ENCODE measurements at regions not wholly inside any gene's neighbourhood (a gene's known extent, or its start where the extent isn't known, plus 50 kb on each side); places are given as distances from the start of the nearest gene placed in this dataset.

DNA sequence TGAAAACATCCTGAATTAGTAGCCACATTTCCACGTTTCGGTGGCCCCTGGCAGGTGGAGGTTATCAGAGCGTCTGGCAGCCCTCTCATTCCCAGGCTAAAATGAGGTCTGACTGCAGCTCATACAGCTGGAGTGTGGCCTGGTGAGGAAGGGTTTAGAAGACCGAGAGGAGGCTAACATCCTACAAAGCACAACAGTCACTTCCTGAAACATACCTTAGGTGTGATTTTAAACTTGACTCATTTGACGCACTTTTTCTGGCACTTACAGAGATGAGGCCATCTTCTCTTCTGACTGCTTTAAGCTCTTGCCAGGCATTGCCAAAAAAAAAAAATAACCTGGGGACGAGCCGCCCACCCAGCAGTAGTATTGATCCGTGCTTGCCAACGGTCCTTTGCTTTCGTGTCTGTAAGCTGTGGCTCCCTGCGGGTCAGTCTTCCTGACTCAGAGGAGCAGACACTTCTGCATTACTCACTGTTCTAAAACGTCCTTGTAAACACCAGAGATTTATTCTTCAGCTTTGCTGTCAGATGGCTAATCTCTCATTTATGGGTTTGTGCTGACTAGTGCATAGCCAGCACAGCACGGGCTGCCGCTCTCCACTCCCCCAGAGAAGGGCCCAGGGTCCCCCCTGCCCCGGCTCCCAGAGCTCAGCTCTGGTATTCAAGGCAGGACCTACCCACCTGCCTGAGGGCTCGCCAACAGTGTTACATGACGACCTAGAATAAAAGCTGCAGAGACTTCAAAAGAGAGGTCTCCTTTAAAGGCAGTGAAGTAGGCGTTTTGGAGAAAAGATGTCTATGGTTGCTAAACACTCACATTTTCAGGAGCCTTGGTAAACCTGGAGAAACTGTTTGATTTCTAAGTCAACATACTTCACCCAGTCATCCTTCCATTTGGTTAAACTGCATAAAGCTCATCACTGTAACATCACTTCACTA lies 78.5 kb upstream of the FRMD1 start:
- TF ChIP-seq JUND (IDR thresholded peaks at IDR 0.05; ENCODE audit: low read depth) = no peak
- DNase-seq (ENCODE audit: low read depth in 1 of 2, low spot score in 1 of 2) = no peak
- in situ Hi-C loops (cut with HindIII; ENCODE audit: low pct_unique_long_range_greater_than_20kb, low sequenced_read_pairs) = no loop called here

DNA sequence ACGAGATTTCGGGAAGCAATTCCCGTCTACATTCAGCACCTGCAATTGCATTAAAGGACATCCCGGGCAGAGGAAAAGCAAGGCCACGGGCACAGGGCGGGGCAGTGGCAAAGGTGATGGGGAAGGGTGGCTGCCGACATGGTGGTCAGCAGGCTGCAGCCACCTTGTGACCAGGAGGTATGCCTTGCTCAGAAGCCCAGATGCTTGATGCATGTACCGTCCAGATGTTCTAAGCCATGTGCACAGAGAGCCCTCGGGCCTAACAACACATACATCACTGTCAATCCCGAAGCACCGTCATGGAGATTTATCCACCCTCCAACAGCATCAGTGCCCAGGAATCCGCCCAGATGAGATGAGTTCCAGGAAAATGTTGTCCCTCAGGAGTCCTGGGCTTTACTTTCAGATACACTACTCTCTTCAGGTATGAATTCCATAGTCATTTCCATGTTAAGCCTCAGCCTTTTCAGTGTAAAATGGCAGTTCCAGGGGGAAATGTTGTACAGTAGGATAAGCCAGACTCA lies 77.8 kb upstream of the FRMD1 start:
- DNase-seq (ENCODE audit: low read depth in 1 of 2, low spot score in 1 of 2) = no peak
- TF ChIP-seq JUND (IDR thresholded peaks at IDR 0.05; ENCODE audit: low read depth) = no peak
- in situ Hi-C loops (cut with HindIII; ENCODE audit: low pct_unique_long_range_greater_than_20kb, low sequenced_read_pairs) = no loop called here

DNA sequence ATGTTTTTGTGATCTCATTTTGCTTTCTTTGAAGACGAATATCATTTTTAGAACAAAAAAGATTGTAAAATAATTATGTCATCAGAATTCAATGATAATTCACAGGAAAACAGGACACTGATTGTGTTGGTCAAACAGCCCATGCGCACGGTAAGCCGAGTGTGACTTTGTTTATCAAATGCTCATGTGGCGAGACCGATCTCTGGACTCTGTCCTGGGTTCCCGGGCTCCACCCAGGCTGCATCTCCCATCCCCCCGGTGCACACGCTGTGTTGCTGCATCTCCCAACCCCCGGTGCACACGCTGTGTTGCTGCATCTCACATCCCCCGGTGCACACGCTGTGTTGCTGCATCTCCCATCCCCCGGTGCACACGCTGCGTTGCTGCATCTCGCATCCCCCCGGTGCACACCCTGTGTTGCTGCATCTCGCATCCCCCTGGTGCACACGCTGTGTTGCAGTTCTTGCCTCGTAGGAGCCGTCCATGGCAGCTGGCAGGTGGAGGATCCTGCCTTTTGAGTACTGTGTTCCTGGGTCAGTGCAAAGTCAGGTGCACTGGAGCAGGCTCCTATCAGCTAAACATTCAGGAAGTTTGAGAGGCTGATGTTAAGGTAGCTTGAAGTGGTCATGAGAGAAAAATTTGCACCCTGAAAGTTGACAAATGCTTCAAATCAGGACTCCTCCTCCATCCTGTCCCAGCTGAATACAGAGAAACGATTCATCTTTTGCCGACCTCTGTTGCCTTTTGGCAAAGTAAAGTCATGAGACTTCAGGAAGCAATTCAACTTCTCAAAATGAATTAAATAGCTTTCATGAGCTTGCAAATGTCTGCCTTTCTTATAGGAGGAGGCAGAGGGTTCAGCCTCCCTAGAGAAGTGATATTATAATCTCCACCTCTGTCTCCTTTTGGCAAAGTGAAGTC lies 77.1 kb upstream of the FRMD1 start:
- in situ Hi-C loops (cut with HindIII; ENCODE audit: low pct_unique_long_range_greater_than_20kb, low sequenced_read_pairs) = no loop called here
- no peak for DNase-seq (ENCODE audit: low read depth in 1 of 2, low spot score in 1 of 2)
- TF ChIP-seq JUND (IDR thresholded peaks at IDR 0.05; ENCODE audit: low read depth) = no peak

DNA sequence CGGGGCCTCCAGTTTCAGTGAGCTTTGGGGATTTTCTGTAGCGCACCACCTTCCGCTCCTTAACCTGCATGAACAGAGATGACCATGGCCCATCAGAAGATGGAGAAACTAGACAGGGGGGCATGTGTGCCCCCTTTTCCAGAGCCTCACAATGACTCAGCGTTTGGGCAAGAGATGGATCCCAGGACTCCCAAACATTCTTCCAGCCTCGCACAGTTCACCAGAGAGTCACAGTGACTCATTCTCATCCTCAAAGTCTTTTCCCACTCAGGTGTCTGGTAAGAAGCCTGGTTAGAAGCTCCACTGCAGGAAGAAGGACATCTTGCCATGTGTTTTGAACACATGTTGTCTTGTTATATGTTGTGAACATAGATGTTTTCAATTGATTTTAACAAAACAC lies 76.2 kb upstream of the FRMD1 start:
- DNase-seq (ENCODE audit: low read depth in 1 of 2, low spot score in 1 of 2) = no peak
- no peak for TF ChIP-seq JUND (IDR thresholded peaks at IDR 0.05; ENCODE audit: low read depth)
- in situ Hi-C loops (cut with HindIII; ENCODE audit: low pct_unique_long_range_greater_than_20kb, low sequenced_read_pairs) = no loop called here

DNA sequence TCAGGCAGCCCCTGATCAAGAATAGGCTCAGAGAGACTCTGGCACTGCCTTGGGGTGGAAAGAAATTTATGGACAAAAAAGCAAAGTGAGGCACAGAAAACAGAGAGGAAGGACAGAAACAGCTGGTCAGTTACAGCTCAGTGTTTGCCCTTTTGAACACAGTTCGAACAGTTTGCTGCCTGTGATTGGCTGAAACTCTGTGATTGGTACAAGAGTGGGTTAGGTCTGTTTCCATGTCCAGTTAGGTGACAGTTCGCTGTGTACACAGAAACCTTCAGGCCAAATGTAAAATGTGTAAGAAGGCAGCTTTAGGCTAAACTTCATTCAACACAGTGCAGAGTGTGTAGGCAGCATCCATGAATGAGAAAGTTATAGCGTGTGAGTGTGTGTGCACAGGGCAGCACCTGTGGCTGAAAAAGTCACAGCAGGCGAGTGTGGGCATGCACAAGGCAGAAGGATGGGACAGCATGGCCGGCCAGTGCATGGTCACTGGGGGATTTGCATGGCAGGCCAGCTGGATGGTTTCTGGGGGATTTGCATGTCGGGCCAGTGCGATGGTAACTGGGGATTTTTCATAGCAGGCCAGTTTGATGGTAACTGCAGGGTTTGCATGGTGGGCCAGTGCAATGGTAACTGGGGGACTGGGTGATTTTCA lies 75.4 kb upstream of the FRMD1 start:
- no peak for DNase-seq (ENCODE audit: low read depth in 1 of 2, low spot score in 1 of 2)
- no peak for TF ChIP-seq JUND (IDR thresholded peaks at IDR 0.05; ENCODE audit: low read depth)
- in situ Hi-C loops (cut with HindIII; ENCODE audit: low pct_unique_long_range_greater_than_20kb, low sequenced_read_pairs) = no loop called here

DNA sequence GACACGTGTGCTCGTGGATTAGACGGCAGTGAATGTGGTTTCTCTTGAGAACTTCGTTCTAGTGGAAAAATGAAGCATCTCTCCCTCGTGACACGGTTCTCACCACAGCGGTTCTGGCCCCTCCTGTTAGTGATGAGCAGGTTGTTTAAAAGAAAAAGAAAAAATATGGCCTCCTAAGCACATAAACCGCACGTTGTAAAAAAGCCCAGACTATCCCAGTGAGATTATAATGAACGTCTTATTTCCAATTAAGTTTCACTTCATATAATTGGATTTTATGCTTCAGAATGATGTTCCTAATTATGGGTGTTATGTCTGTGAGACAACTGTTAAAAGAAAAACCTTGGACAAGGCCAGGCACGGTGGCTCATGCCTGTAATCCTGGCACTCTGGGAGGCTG lies 74.5 kb upstream of the FRMD1 start:
- DNase-seq (ENCODE audit: low read depth in 1 of 2, low spot score in 1 of 2) = no peak
- in situ Hi-C loops (cut with HindIII; ENCODE audit: low pct_unique_long_range_greater_than_20kb, low sequenced_read_pairs) = no loop called here
- no peak for TF ChIP-seq JUND (IDR thresholded peaks at IDR 0.05; ENCODE audit: low read depth)

DNA sequence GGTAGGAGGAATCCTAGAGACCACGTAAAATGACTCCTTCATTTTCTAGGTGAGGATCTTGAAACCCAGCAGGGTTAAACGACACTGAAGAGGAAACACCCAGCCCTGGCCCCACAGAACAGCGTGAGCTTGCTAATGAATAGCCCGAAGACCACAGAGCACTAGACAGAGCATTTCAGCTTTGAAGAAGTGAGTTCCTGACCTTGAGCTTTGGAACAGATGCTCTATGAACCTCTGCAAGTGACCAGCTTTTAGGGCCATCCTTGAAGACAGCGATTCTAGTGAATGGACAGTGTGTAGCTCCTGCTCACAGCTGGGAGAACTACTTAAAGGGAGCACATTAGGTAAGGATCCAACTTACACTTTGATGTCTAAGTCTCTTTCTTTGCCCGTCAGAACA lies 74.0 kb upstream of the FRMD1 start:
- in situ Hi-C loops (cut with HindIII; ENCODE audit: low pct_unique_long_range_greater_than_20kb, low sequenced_read_pairs) = no loop called here
- DNase-seq (ENCODE audit: low read depth in 1 of 2, low spot score in 1 of 2) = no peak
- TF ChIP-seq JUND (IDR thresholded peaks at IDR 0.05; ENCODE audit: low read depth) = no peak

DNA sequence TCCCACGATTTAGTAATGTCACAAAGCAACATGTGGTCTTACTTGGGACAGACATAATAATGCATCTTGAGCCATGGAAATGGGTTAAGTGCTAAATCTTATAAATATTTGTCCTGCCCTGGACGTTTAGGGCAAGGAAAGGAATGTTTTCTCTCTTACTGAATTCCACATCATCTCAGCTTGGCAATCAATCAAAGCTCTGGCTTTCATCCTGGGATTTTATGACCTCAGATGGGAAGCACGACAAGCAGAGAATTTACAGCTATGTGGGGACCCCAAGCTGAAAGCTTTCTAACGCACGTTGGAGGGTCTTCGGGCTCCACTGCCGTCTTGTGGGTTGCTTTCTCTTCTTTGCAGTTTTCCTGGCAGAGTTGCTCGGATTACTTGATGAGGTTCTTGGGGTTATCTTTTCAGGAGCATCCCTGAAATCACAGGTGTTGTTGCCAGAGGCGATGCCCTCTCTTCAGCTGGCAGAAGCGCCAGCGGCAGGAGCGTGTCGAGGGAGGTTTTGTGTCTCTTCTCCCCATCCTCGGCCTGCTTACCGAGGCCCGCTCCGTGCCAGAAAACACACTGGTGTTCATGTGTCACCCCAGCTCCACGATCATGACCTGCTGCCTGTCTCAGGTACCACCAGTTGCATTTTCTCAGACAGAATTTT lies 73.4 kb upstream of the FRMD1 start:
- in situ Hi-C loops (cut with HindIII; ENCODE audit: low pct_unique_long_range_greater_than_20kb, low sequenced_read_pairs) = no loop called here
- no peak for DNase-seq (ENCODE audit: low read depth in 1 of 2, low spot score in 1 of 2)
- TF ChIP-seq JUND (IDR thresholded peaks at IDR 0.05; ENCODE audit: low read depth) = no peak

DNA sequence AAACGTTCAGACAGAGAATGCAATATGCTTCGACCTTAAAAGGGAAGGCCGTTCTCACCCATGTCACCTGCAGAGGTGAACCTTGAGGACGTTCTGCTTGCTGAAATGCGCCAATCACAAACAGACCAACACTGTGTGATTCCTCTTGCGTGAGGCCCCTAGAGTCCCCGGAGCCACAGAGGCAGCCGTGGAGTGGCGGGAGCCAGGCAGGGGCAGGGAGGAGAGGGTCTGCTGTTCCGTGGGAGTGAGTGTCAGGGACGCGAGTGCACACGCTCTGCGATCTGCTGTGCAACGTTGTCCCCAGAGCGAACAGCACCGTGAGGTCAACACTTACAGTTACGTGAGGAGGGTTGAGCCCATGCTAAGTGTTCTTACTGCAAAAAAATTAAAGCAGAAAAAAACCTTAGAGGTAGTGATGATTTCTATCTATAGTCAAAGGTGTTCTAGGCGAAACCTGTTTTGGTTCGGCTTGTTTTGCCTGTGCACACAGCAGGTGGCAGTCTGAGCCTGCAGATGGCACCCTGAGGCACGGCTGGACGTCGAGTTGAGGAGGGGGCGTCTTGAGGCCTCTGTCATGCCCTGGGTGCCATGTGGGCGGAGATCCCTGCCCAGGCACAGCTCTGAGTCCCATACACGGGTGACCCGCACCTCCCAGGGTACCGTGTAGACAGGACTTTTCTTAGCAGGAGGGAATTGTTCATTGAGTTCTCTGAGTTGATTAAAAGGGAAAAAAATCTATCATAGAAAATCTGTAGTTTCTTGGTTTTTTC lies 71.7 kb upstream of the FRMD1 start:
- in situ Hi-C loops (cut with HindIII; ENCODE audit: low pct_unique_long_range_greater_than_20kb, low sequenced_read_pairs) = no loop called here
- TF ChIP-seq JUND (IDR thresholded peaks at IDR 0.05; ENCODE audit: low read depth) = no peak
- peak in 1 of 2 experiments; percentile 31 for DNase-seq (ENCODE audit: low read depth in 1 of 2, low spot score in 1 of 2)

DNA sequence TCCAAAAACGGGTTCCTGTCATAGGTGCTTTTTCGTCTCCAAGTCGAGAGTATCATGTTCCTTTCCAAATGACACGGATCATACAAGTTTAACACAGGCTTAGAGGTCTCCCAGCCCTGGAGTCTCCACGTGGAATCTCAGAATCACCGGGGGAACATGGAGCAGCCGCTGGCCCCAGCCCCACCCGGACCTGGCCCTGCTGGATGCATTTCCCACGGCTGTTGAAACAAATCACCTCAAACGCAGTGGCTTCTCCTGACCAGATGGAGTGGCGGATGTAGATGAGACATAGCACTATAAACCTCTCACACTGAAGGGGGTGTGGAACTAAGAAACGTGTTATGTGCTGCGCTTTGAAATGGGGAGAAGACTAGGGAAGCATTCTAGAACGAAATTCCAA lies 70.0 kb upstream of the FRMD1 start:
- TF ChIP-seq JUND (IDR thresholded peaks at IDR 0.05; ENCODE audit: low read depth) = no peak
- no peak for DNase-seq (ENCODE audit: low read depth in 1 of 2, low spot score in 1 of 2)
- in situ Hi-C loops (cut with HindIII; ENCODE audit: low pct_unique_long_range_greater_than_20kb, low sequenced_read_pairs) = no loop called here

DNA sequence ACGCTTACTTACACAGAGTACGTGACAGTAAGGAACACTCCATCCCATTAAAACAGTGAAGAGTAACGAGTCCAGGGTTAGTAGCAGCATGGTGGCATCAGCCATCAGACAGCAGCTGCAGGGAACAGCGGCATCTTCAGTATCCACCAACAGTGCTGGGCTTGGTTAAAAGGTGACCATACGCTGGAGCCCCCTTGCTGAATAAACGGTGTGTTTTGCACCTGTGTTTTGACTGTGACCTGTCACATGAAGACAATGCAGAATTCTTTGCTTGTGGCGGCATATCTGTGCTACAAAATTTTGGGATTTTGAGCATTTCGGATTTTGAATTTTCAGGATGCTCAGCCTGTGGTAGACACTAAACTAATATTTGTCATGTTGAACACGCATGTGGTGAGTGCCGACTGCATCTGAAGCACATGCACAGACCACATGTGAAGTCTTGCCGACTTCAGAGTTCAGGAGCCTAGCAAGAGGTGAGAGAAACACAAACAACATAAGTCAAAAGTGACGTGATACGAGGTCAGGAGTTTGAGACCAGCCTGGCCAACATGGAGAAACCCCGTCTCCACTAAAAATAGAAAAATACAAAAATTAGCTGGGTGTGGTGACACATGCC lies 69.3 kb upstream of the FRMD1 start:
- DNase-seq (ENCODE audit: low read depth in 1 of 2, low spot score in 1 of 2) = no peak
- in situ Hi-C loops (cut with HindIII; ENCODE audit: low pct_unique_long_range_greater_than_20kb, low sequenced_read_pairs) = no loop called here
- no peak for TF ChIP-seq JUND (IDR thresholded peaks at IDR 0.05; ENCODE audit: low read depth)
